ENCODE measurements at regions not wholly inside any gene's neighbourhood (a gene's known extent, or its start where the extent isn't known, plus 50 kb on each side); places are given as distances from the start of the nearest gene placed in this dataset.
"Not testable (repeated sequence)": the region's sequence is repeated elsewhere in the genome, so short reads cannot be mapped to it uniquely, and the experiment has no call there.

DNA sequence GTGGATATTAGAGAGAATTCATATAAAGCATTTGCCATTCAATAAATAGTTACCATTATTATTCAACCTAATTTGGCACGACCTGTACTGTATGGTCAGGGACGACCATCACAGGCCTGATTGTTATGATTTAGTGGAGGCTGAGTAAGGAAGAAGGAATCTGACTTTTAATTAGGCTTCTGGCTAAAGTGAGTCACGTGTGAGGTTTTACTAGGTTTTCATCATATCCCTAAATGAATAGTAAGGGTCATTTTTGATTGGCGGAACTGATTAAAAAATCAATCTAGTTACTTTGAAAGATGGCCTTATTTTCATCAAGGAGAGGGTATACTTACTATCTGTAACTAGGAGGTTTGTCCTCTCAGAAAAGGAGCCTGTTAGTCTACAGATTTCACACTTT lies 143.4 kb downstream of the ADCYAP1 start:
- FAIRE-seq = no peak

DNA sequence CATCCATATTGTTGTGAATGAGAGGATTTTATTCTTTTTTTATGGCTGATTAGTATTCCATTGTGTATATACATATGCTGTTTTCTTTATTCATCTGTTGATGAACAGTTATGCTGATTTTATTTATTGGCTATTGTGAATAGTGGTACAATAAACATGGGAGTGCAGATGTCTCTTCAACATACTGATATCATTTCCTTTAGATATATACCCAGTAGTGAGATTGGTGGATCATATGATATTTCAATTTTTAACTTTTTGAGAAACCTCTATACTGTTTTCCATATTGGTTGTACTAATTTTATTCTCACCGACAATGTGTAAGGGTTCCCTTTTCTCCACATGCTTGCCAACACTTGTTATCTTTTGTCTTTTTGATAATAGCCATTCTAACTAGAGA lies 144.5 kb downstream of the ADCYAP1 start:
- no peak for FAIRE-seq

DNA sequence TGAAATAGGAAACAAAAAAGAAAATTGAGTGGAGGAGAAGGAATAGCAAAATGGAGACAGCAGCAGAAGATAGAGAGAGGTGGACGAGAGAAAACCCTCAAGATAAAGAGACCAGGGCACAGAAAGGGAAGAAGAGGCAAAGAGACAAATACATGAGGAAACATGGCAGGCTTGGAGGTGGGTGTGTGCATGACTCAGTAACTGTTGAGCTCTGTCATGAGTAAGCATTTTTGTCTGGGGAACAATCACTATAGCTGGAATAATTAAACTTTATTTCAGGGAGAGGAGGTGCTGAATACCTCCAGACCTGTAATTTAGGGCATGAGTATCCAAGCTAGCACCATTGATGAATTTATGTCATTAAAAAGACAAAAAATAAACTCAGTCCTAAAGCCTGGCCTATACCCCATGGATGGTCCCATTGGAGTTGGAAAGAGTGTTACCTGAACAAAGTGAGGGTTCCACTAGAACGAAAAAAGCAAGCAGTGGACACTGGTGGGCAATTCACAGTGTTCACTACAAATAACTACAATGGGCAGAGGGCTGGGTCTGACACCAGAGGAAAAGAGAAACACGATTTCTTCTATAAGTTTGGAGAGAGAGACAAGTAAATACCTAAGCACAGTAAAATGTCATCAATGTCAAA lies 145.5 kb downstream of the ADCYAP1 start:
- no peak for FAIRE-seq

DNA sequence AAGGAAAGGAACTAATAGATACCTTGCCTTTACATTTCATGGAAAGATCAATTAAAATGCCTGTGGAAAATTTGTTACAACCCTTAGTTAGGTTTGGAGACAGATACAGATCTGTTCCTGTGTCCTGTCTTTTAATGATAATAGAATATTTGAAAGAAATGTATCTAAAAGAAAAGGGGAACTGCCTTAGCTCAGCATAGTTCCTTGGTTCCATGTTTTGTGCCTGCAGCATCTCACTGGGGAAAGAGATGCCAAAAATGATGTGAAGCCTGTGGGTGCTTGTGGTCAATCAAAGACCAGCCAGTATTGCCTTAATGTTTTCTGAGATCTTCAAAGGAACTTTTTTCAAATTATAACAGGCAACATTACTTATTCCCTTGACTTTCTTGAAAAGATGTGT lies 147.6 kb downstream of the ADCYAP1 start:
- FAIRE-seq = no peak

- FAIRE-seq = no peak
Observed at GRCh38 chr18:1053331-1054315, 149.0 kb downstream of the ADCYAP1 start.

DNA sequence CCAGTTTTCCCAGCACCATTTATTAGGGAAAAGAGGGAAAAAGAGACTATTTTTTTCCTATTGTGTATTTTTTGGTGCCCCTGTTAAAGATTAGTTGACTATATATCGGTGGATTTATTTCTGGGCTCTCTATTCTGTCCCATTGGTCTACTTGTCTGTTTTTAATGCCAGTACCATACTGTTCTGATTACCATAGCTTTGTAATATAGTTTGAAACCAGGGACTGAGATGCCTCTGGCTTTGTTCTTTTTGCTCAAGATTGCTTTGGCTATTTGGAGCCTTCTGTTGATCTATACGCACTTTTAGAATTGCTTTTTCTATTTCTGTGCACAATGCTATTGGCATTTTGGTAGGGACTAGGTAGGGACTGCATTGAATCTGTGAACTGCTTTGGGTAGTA lies 151.7 kb downstream of the ADCYAP1 start:
- FAIRE-seq = no peak

- FAIRE-seq = no peak
Observed at GRCh38 chr18:1057367-1057766, 152.7 kb downstream of the ADCYAP1 start.

GRCh38 chr18:1062588-1062987 lies 157.9 kb downstream of the ADCYAP1 start:
- FAIRE-seq = no peak

DNA sequence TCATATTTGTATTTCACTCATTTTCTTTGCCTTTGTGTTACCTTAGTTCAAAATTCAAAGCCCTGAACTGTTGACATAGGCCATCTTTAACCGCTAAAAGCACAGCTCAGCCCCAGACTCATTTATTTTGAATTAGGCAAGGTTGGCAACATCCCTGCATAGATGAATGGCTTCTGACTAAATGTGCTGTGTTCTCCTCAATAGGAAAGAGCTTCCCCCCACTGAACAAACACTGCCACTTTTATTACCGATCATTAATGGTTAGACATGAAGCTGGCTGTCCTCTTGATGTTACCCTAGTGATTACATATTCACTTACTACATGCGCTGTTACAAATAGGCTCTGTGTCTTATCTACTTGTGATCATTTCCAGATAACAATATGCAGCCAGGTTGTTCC lies 170.7 kb downstream of the ADCYAP1 start:
- no peak for FAIRE-seq

DNA sequence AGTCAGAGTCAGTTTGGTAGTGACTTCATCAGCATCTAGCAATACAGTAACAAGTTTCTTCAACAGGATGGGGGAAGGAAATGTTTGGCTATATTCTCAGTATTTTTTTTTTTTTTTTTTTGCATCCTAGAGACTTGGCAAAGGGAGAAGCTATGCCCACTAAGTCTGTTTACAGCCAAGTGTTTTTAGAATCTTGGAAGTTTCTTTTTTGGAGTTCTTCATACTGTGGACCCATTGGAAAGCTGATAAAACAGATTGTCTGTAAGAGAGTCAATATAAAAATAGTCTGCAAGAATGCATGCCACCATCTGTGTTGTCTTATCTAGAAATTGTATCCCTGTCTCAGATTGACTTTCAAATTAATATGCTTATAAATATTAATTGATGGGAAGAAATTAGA lies 171.2 kb downstream of the ADCYAP1 start:
- no peak for FAIRE-seq

GRCh38 chr18:1078301-1078700 lies 173.6 kb downstream of the ADCYAP1 start:
- no peak for FAIRE-seq

DNA sequence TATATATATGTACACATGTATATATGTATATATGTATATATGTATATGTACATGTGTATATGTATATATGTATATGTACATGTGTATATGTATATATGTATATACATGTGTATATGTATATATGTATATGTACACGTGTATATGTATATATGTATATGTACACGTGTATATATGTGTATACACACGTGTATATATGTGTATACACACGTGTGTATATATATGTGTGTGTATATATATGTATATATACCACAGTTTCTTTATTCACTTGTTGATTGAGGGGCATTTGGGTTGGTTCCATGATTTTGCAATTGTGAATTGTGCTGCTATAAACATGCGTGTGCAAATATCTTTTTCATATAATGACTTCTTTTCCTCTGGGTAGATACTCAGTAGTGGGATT lies 179.0 kb downstream of the ADCYAP1 start:
- peak; percentile 76 for FAIRE-seq

DNA sequence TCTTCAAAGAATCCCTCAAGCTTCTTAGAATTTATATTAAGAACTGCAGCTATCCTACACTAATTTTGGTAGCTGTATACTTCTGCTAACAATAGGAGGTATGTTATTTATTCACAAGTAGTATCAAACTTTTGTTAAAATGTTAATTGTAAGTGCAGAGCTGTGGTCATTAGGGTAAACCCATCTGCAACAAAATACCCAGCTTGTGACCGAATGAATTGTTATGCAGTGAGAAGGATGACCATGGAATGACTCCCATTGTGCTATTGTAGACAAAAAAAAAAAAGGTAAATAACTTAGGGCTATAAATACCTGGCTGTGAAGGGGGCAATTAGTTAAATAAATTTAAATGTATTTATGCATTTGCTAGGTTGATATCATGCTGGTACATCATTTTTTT lies 186.1 kb downstream of the ADCYAP1 start:
- FAIRE-seq = no peak

DNA sequence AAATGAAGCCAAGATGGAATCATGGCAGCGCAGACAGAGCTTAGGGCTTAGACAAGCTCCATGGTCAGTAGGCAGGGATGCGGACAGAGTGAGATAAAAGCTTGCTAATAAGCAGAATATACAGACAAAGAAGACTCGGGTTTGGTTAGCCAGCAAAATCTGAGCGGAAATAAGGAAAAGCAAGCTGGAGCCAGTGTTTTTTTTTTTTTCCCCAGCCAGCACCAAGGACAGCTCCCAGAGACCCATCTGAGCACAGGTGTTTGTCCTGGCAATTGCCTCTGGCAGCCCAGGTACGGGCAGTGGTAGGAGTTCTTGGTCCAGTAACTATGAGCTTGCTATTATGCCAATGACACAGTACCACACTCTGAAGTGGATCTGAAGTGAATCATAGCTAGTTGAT lies 187.6 kb downstream of the ADCYAP1 start:
- no peak for FAIRE-seq

DNA sequence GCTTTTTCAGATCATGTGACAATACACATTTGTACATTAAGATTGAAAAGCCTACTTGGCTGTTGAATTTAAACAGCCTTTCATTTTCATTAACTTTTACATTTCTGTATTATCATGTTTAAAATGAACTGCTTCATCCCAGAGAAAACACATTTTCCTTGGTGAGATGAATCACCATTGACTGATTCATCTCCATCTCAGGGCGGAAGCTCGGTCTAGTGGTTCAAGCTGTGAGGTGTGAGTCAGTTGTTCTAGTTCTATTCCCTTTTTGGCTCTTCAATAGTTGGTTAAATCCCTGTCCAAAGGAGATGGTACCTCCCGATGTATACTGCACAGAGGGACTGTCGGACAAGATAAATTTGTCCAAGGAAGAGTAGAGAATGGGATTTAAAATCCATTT lies 189.7 kb downstream of the ADCYAP1 start:
- FAIRE-seq = no peak

- not testable (repeated sequence) for FAIRE-seq
Observed at GRCh38 chr18:1097991-1098735, 193.5 kb downstream of the ADCYAP1 start.

GRCh38 chr18:1102848-1103247 lies 198.2 kb downstream of the ADCYAP1 start:
- FAIRE-seq = no peak

DNA sequence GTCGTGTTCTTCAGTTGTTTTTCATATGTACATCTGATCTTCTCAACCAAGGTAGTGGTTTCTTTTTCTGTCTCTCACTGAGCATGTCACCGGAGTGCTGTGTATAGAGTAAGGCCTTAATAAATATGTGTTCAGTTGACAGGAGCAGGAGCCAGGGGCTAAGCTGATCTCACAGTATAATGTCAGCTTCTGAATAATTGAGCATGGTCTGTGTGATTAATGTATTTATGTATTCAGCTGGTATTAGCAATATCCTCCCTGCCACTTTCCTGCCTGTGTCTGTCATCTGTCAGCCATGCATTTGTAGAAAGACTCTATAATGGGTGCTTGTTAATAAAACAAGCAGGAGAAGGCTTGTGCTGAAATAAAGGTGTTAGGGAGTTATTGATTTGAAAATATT lies 198.9 kb downstream of the ADCYAP1 start:
- no peak for FAIRE-seq

DNA sequence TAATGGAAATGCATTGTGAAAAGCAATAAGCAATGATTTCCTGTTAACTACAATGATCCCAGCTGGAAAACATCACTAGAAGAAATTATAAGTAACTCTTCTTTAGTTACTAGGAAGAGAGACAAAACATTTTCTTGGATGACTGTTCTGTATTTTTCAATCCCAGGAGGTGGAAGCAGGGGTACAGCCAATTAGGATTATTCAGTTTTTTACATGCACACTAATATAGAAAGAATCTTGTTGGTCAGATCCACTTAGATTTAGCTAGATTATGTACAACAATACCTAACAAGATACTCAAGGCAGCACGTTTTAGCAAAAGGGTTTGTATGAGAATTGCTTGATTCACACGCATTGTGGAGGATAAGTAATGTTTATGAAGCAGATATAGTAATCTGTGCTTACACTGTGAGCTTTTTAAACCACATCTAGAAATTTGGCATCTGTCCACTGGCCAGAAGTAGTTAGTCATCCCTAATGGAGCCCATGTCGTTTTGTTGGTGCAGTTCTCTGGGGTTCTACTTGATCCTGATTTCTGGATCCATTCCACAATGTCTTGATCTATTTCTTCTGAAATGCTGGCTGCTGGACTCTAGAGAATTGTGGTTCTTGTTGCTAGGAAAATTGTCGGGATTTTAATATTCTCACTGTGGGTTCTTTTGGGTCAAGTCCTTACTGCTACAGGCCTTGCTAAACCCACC lies 199.7 kb downstream of the ADCYAP1 start:
- no peak for FAIRE-seq

DNA sequence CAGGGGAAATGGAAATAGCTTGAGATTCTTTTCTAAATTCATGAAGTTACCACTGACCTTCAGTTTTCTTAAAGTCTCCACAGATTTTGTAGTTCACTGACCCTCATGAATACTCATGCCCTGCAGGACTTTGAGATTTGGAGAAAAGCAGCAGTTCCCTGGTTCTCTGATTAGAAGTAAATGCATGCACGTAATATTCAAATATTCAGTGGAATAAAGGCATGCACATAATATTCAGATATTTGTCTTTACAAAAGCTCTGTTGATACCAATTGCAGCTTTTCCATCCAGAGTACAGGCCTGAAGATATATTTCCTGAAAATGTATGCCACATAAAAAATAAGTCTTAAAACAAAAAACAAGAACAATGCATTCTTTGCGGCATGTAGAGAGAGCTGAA lies 219.8 kb downstream of the ADCYAP1 start:
- no peak for FAIRE-seq

DNA sequence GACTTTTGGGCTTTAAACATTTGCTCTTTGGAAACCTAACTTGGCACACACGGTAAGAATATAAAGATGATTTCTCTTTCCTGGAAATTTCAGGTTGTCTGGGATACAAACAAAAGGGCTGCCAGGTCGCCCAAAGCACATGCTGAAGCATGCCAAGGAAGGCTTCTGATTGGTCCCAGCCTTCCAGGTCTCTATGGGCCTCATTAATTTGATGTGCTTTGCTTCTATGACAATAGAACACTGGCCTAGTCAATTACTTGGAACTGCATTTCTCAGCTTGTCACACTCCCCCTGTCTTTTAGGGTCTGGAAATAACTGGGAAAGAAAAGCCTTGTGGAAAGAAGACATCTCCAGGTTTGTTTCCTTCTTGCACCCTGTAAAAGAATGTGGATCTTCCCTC lies 228.9 kb downstream of the ADCYAP1 start:
- FAIRE-seq = no peak

GRCh38 chr18:1147730-1148129 lies 243.1 kb downstream of the ADCYAP1 start:
- FAIRE-seq = no peak

- FAIRE-seq = no peak
Observed at GRCh38 chr18:1149709-1150108, 245.0 kb downstream of the ADCYAP1 start.
